ENCODE measurements at regions not wholly inside any gene's neighbourhood (a gene's known extent, or its start where the extent isn't known, plus 50 kb on each side); places are given as distances from the start of the nearest gene placed in this dataset.
A peak's percentile ranks its signal among the peaks of the same experiment; 100 is the strongest.

- peak; percentile 73 for TF ChIP-seq ATF4 (CRISPR knock-in tag; IDR thresholded peaks at IDR 0.05)
- peak; percentile 87 for TF ChIP-seq ZBTB17 (CRISPR knock-in tag; IDR thresholded peaks at IDR 0.05)
- no peak for TF ChIP-seq THAP12 (CRISPR knock-in tag; IDR thresholded peaks at IDR 0.05)
- 0 out of 2 replicates have a peak, but pooled peaks have one; percentile 56 for TF ChIP-seq ZNF134 (CRISPR knock-in tag; conservative IDR thresholded peaks at IDR 0.05)
- peak; percentile 40; the same call in 1 of the 2 replicates for TF ChIP-seq NFE2L1 (tag; IDR thresholded peaks at IDR 0.05; ENCODE audit: borderline replicate concordance, low read depth)
- peak; percentile 76; the same call in 1 of the 2 replicates for TF ChIP-seq TEAD2 (tag; IDR thresholded peaks at IDR 0.05)
- TF ChIP-seq, protein P1, sequence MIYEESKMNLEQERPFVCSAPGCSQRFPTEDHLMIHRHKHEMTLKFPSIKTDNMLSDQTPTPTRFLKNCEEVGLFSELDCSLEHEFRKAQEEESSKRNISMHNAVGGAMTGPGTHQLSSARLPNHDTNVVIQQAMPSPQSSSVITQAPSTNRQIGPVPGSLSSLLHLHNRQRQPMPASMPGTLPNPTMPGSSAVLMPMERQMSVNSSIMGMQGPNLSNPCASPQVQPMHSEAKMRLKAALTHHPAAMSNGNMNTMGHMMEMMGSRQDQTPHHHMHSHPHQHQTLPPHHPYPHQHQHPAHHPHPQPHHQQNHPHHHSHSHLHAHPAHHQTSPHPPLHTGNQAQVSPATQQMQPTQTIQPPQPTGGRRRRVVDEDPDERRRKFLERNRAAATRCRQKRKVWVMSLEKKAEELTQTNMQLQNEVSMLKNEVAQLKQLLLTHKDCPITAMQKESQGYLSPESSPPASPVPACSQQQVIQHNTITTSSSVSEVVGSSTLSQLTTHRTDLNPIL (CRISPR knock-in tag; IDR thresholded peaks at IDR 0.05) = peak; percentile 79; the same call in 1 of the 2 replicates
- TF ChIP-seq PYGO2 (tag; IDR thresholded peaks at IDR 0.05) = peak; percentile 88
- TF ChIP-seq NONO (IDR thresholded peaks at IDR 0.05; ENCODE audit: low read depth in 2 of 2, low read length in 1 of 2) = no peak
- TF ChIP-seq MAZ (CRISPR knock-in tag; conservative IDR thresholded peaks at IDR 0.05 in 1 of 2, IDR thresholded peaks at IDR 0.05 in 1 of 2) = peak in 1 of 2 experiments; percentile 80; a peak in 2 of 4 replicates
- no peak for TF ChIP-seq ARID4B (CRISPR knock-in tag; IDR thresholded peaks at IDR 0.05)
Observed at GRCh38 chr6:163940705-163941623, 526.4 kb downstream of the QKI start (continued).

All from K562 (cell line).